ENCODE measurements at regions not wholly inside any gene's neighbourhood (a gene's known extent, or its start where the extent isn't known, plus 50 kb on each side); places are given as distances from the start of the nearest gene placed in this dataset.

DNA sequence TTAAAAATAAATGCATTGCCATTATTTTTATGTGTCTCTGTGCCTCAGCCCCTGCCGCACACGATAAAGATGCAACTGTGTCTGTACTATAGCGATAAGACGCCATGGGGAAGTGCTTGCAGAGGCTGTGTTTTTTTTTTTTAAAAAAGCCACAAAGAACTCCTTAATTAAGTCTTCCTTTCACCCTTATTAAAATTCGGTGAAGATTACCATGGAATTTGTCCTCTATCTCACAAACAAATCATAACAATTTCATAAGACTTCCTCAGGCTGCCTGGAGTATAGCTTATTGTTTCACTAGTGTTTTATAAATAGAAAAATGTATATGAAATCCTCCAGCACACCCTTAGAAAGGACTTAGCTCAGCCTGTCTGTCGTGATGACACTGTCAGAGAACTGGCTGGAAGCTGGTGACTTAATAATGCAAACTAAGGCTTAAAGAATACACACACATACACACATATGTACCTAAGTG lies 374.8 kb upstream of the SLCO3A1 start (continued):
- TF ChIP-seq PURB (CRISPR knock-in tag; IDR thresholded peaks at IDR 0.05; ENCODE audit: low read depth): no peak
- no peak for TF ChIP-seq POLR2B (IDR thresholded peaks at IDR 0.05; ENCODE audit: low read depth, partially characterized antibody)
- no peak for TF ChIP-seq POLR3G (IDR thresholded peaks at IDR 0.05; ENCODE audit: extremely low read depth, insufficient read length, insufficient replicate concordance)
- peak; percentile 40 to 52; a peak in 2 of 4 replicates for TF ChIP-seq KDM1A (IDR thresholded peaks at IDR 0.05)
- TF ChIP-seq RBM15 (IDR thresholded peaks at IDR 0.05; ENCODE audit: insufficient read depth, low read length): no peak
- TF ChIP-seq CCAR2 (IDR thresholded peaks at IDR 0.05; ENCODE audit: low read depth, low read length): no peak
- no peak for TF ChIP-seq HNRNPH1 (optimal IDR thresholded peaks at IDR 0.05; ENCODE audit: low read depth, low read length)
- no peak for TF ChIP-seq CHCHD3 (CRISPR knock-in tag; IDR thresholded peaks at IDR 0.05)
- TF ChIP-seq ZNF408 (CRISPR knock-in tag; IDR thresholded peaks at IDR 0.05; ENCODE audit: low read depth): no peak
- TF ChIP-seq, protein P1, sequence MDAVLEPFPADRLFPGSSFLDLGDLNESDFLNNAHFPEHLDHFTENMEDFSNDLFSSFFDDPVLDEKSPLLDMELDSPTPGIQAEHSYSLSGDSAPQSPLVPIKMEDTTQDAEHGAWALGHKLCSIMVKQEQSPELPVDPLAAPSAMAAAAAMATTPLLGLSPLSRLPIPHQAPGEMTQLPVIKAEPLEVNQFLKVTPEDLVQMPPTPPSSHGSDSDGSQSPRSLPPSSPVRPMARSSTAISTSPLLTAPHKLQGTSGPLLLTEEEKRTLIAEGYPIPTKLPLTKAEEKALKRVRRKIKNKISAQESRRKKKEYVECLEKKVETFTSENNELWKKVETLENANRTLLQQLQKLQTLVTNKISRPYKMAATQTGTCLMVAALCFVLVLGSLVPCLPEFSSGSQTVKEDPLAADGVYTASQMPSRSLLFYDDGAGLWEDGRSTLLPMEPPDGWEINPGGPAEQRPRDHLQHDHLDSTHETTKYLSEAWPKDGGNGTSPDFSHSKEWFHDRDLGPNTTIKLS (IDR thresholded peaks at IDR 0.05; ENCODE audit: borderline replicate concordance, low read depth): no peak
- TF ChIP-seq ZNF695 (CRISPR knock-in tag; IDR thresholded peaks at IDR 0.05): no peak
- TF ChIP-seq, protein P2, sequence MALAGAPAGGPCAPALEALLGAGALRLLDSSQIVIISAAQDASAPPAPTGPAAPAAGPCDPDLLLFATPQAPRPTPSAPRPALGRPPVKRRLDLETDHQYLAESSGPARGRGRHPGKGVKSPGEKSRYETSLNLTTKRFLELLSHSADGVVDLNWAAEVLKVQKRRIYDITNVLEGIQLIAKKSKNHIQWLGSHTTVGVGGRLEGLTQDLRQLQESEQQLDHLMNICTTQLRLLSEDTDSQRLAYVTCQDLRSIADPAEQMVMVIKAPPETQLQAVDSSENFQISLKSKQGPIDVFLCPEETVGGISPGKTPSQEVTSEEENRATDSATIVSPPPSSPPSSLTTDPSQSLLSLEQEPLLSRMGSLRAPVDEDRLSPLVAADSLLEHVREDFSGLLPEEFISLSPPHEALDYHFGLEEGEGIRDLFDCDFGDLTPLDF (CRISPR knock-in tag; IDR thresholded peaks at IDR 0.05): no peak
- TF ChIP-seq EP400 (IDR thresholded peaks at IDR 0.05): no peak
- TF ChIP-seq, protein P3, sequence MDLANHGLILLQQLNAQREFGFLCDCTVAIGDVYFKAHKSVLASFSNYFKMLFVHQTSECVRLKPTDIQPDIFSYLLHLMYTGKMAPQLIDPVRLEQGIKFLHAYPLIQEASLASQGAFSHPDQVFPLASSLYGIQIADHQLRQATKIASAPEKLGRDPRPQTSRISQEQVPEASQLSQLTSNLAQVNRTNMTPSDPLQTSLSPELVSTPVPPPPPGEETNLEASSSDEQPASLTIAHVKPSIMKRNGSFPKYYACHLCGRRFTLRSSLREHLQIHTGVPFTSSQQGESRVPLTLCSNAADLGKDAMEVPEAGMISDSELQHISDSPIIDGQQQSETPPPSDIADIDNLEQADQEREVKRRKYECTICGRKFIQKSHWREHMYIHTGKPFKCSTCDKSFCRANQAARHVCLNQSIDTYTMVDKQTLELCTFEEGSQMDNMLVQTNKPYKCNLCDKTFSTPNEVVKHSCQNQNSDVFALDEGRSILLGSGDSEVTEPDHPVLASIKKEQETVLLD (IDR thresholded peaks at IDR 0.05): no peak
- peak; percentile 57 for TF ChIP-seq C11orf30 (IDR thresholded peaks at IDR 0.05; ENCODE audit: low read depth)
- TF ChIP-seq, protein P4, sequence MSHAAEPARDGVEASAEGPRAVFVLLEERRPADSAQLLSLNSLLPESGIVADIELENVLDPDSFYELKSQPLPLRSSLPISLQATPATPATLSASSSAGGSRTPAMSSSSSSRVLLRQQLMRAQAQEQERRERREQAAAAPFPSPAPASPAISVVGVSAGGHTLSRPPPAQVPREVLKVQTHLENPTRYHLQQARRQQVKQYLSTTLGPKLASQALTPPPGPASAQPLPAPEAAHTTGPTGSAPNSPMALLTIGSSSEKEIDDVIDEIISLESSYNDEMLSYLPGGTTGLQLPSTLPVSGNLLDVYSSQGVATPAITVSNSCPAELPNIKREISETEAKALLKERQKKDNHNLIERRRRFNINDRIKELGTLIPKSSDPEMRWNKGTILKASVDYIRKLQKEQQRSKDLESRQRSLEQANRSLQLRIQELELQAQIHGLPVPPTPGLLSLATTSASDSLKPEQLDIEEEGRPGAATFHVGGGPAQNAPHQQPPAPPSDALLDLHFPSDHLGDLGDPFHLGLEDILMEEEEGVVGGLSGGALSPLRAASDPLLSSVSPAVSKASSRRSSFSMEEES (CRISPR knock-in tag; IDR thresholded peaks at IDR 0.05): no peak
- no peak for TF ChIP-seq ZFP30 (CRISPR knock-in tag; IDR thresholded peaks at IDR 0.05; ENCODE audit: borderline replicate concordance)
- TF ChIP-seq ZNF324 (CRISPR knock-in tag; IDR thresholded peaks at IDR 0.05): no peak
- no peak for TF ChIP-seq SIN3B (IDR thresholded peaks at IDR 0.05; ENCODE audit: low read depth)
- TF ChIP-seq, protein P5, sequence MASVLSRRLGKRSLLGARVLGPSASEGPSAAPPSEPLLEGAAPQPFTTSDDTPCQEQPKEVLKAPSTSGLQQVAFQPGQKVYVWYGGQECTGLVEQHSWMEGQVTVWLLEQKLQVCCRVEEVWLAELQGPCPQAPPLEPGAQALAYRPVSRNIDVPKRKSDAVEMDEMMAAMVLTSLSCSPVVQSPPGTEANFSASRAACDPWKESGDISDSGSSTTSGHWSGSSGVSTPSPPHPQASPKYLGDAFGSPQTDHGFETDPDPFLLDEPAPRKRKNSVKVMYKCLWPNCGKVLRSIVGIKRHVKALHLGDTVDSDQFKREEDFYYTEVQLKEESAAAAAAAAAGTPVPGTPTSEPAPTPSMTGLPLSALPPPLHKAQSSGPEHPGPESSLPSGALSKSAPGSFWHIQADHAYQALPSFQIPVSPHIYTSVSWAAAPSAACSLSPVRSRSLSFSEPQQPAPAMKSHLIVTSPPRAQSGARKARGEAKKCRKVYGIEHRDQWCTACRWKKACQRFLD (CRISPR knock-in tag; IDR thresholded peaks at IDR 0.05): peak; percentile 86; the same call in 1 of the 2 replicates
- no peak for TF ChIP-seq ZNF668 (CRISPR knock-in tag; IDR thresholded peaks at IDR 0.05)
- peak; percentile 60; the same call in 1 of the 2 replicates for TF ChIP-seq FOSL1 (tag; conservative IDR thresholded peaks at IDR 0.05)
- no peak for TF ChIP-seq NCOA4 (IDR thresholded peaks at IDR 0.05; ENCODE audit: partially characterized antibody)
- no peak for TF ChIP-seq GTF2E2 (tag; IDR thresholded peaks at IDR 0.05)
